Neural progenitor cell (in vitro differentiated cells): ENCODE measurements at regions not wholly inside any gene's neighbourhood (a gene's known extent, or its start where the extent isn't known, plus 50 kb on each side); places are given as distances from the start of the nearest gene placed in this dataset.
"Not testable (repeated sequence)": the region's sequence is repeated elsewhere in the genome, so short reads cannot be mapped to it uniquely, and the experiment has no call there.

Experiments used
- DNase-seq: peaks from one replicate; pipeline ENCODE4 v3.0.0-alpha.2; 2016; ENCODE audit warnings: low spot score
- H2AFZ ChIP-seq: fragments of 200-600 bp; sonication (generic); replicated peaks from 2 replicates; pipeline ENCODE4 v1.6.1; 2016; ENCODE audit warnings: antibody characterized with exemption
- H3F3A ChIP-seq: fragments of 200-600 bp; sonication (generic); 2 replicates; pipeline ENCODE4 v1.6.1; 2016; ENCODE audit warnings: antibody characterized with exemption, low read depth
- H3K27ac ChIP-seq: fragments of 200-600 bp; sonication (generic); 2 replicates; pipeline ENCODE4 v1.5.1; 2016; ENCODE audit warnings: mild to moderate bottlenecking
- H3K27me3 ChIP-seq: fragments of 200-600 bp; sonication (generic); 2 replicates; pipeline ENCODE4 v1.6.1; 2016; ENCODE audit warnings: mild to moderate bottlenecking, moderate library complexity
- H3K36me3 ChIP-seq: fragments of 200-600 bp; sonication (generic); 2 replicates; pipeline ENCODE4 v1.5.1; 2016
- H3K4me1 ChIP-seq: fragments of 200-600 bp; sonication (generic); 2 replicates; pipeline ENCODE4 v1.6.1; 2016; ENCODE audit warnings: mixed run types
- H3K4me2 ChIP-seq: fragments of 200-600 bp; sonication (generic); 2 replicates; pipeline ENCODE4 v1.6.1; 2016
- H3K4me3 ChIP-seq: fragments of 200-600 bp; sonication (generic); 2 replicates; pipeline ENCODE4 v1.5.1; 2016
- H3K79me2 ChIP-seq: fragments of 200-600 bp; sonication (generic); 2 replicates; pipeline ENCODE4 v1.6.1; 2016; ENCODE audit warnings: low read depth
- H3K9ac ChIP-seq: fragments of 200-600 bp; sonication (generic); 2 replicates; pipeline ENCODE4 v1.6.1; 2016
- H3K9me3 ChIP-seq: fragments of 200-600 bp; sonication (generic); 2 replicates; pipeline ENCODE4 v1.5.1; 2016; ENCODE audit warnings: low read depth
- H4K20me1 ChIP-seq: fragments of 200-600 bp; sonication (generic); 2 replicates; pipeline ENCODE4 v1.6.1; 2016; ENCODE audit warnings: low read depth
- H3K27ac Mint-ChIP-seq: 3 replicates; pipeline ENCODE4 v1.8.0; 2021; ENCODE audit warnings: mixed read lengths
- H3K27me3 Mint-ChIP-seq: 2 replicates; pipeline ENCODE4 v1.8.0; 2022; ENCODE audit warnings: low read depth, mild to moderate bottlenecking, inconsistent platforms, moderate library complexity, mixed read lengths; ENCODE audit not compliant: insufficient read depth
- H3K36me3 Mint-ChIP-seq: 3 replicates; pipeline ENCODE4 v1.8.0; 2021; ENCODE audit warnings: mixed read lengths
- H3K4me1 Mint-ChIP-seq: 3 replicates; pipeline ENCODE4 v1.8.0; 2021; ENCODE audit warnings: mixed read lengths
- H3K4me3 Mint-ChIP-seq: 3 replicates; pipeline ENCODE4 v1.8.0; 2021; ENCODE audit warnings: mild to moderate bottlenecking, moderate library complexity, mixed read lengths
- H3K9me3 Mint-ChIP-seq: 3 replicates; pipeline ENCODE4 v1.8.0; 2020; ENCODE audit warnings: mixed read lengths
- EZH2 ChIP-seq: fragments of 200-600 bp; sonication (generic); IDR thresholded peaks from 2 replicates; pipeline ENCODE4 v1.6.1; 2017; ENCODE audit warnings: antibody characterized with exemption, mild to moderate bottlenecking, moderate library complexity
- EZH2phosphoT487 ChIP-seq: fragments of 200-600 bp; sonication (generic); IDR thresholded peaks from 2 replicates; pipeline ENCODE4 v1.6.1; 2017; ENCODE audit warnings: antibody characterized with exemption
- TF ChIP-seq, protein P1 (sequence below): fragments of 200-600 bp; sonication (generic); IDR thresholded peaks from 2 replicates; pipeline ENCODE4 v1.5.1; 2017; ENCODE audit warnings: antibody characterized with exemption, mild to moderate bottlenecking

DNA sequence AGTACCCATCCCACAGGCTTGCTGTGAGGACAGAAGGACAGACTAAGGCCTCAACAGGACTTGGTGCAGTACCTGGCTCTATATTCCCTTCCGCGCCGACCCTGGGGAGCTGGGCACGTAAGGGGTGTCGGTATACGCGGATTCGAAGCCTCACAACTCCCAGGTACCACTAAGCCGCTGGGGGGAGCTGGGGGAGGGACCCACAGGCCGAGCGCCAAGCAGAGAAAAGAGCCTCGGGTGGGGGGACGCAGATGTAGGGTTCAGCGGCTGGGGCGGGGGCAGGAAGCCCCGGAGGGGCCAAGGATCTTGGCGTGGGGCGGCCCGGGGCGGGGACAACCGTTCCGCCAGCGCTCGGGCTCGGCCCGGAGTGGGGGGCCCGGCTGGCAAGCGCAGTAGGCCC, 126.4 kb upstream of the ZNF746 start:
- H3K9me3 ChIP-seq = no peaks in the 10 kb centered on the region
- peak; percentile 50 for DNase-seq
- no peak overlapping the region for H3K27ac ChIP-seq
- H3K27me3 ChIP-seq = peaks cover 20% of the 10 kb centered on the region
- no peaks in the 10 kb centered on the region for H3K4me1 ChIP-seq
- no peak for TF ChIP-seq EZH2phosphoT487
- TF ChIP-seq, protein P1, sequence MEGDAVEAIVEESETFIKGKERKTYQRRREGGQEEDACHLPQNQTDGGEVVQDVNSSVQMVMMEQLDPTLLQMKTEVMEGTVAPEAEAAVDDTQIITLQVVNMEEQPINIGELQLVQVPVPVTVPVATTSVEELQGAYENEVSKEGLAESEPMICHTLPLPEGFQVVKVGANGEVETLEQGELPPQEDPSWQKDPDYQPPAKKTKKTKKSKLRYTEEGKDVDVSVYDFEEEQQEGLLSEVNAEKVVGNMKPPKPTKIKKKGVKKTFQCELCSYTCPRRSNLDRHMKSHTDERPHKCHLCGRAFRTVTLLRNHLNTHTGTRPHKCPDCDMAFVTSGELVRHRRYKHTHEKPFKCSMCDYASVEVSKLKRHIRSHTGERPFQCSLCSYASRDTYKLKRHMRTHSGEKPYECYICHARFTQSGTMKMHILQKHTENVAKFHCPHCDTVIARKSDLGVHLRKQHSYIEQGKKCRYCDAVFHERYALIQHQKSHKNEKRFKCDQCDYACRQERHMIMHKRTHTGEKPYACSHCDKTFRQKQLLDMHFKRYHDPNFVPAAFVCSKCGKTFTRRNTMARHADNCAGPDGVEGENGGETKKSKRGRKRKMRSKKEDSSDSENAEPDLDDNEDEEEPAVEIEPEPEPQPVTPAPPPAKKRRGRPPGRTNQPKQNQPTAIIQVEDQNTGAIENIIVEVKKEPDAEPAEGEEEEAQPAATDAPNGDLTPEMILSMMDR = no peak
- no peak for TF ChIP-seq EZH2
- H3K79me2 ChIP-seq = peaks cover 29% of the 10 kb centered on the region
- H2AFZ ChIP-seq = peak overlapping the region; percentile 87
- H3K36me3 Mint-ChIP-seq = peaks cover 14% of the 10 kb centered on the region
- H3K36me3 ChIP-seq = no peaks in the 10 kb centered on the region
- no peaks in the 10 kb centered on the region for H3F3A ChIP-seq
- H3K27me3 Mint-ChIP-seq = peaks cover 4% of the 10 kb centered on the region
- peak overlapping the region; percentile 96 for H3K4me3 ChIP-seq
- H3K4me2 ChIP-seq = peak overlapping the region; percentile 84
- peaks cover 21% of the 10 kb centered on the region for H3K4me1 Mint-ChIP-seq
- H4K20me1 ChIP-seq = peaks cover 32% of the 10 kb centered on the region
- peak overlapping the region; percentile 69 for H3K27ac Mint-ChIP-seq
- H3K9ac ChIP-seq = peak overlapping the region; percentile 88
- H3K4me3 Mint-ChIP-seq = peak overlapping the region; percentile 98
- no peaks in the 10 kb centered on the region for H3K9me3 Mint-ChIP-seq

DNA sequence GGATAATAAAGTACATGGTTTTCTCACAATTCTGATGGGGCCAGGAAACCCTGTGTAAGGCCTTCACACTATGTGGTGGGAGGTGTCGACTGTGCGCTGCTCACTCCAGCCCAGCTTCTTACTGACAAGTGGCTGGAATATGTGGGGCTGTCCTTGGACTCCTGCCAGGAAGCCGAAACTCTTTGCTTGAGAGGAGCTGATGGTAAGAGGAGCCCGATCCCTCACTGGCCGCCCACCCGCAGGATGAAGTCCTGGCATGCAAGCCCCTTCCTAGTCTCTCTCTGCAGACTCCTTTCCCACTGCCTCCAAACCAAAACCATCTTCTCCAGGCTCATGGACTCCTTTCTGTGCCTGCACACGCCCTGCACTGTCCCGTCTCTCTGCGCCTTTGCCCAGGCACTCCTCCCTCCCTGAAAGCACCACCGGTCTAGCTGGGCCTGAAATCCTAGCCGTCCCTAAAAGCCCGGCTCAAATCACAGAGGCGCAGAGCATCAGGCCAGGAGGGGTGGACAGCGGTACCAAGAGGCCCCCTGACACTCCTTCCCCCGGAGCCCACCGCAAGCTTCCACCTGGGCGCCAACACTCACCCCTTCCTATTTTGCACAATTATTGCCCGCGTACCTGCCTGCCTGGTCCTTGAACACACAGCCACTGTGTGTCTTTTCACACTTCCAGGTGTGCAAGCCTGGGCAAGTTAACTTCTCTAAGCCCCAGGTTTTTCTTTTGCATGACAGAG, 125.8 kb upstream of the ZNF746 start:
- H3K9ac ChIP-seq = peak overlapping the region; percentile 88
- not testable (repeated sequence) for H3K27me3 Mint-ChIP-seq, H3K27ac ChIP-seq, H3F3A ChIP-seq, H2AFZ ChIP-seq, H3K9me3 Mint-ChIP-seq, H3K4me1 ChIP-seq, H3K9me3 ChIP-seq, DNase-seq, H3K36me3 ChIP-seq
- peaks cover 32% of the 10 kb centered on the region for H4K20me1 ChIP-seq
- Mint-ChIP-seq H3K4me1 (peaks cover 21% of the 10 kb centered on the region), H3K27ac (peak overlapping the region; percentile 69), H3K4me3 (peak overlapping the region; percentile 98), H3K36me3 (peaks cover 17% of the 10 kb centered on the region)
- H3K4me2 ChIP-seq = peak overlapping the region; percentile 84
- peak overlapping the region; percentile 96 for H3K4me3 ChIP-seq
- H3K79me2 ChIP-seq = peaks cover 29% of the 10 kb centered on the region
- peaks cover 15% of the 10 kb centered on the region for H3K27me3 ChIP-seq

- TF ChIP-seq EZH2phosphoT487 (no peak), EZH2 (no peak)
- TF ChIP-seq, protein P1 = no peak
- H3K4me1 Mint-ChIP-seq = peaks cover 21% of the 10 kb centered on the region
- H3K9me3 Mint-ChIP-seq = no peaks in the 10 kb centered on the region
- H3K4me3 Mint-ChIP-seq = peak overlapping the region; percentile 98
- Histone ChIP-seq H3K79me2 (peaks cover 29% of the 10 kb centered on the region), H3K27ac (no peak overlapping the region), H3F3A (no peaks in the 10 kb centered on the region), H3K4me1 (no peaks in the 10 kb centered on the region), H3K36me3 (no peaks in the 10 kb centered on the region), H3K27me3 (peaks cover 8% of the 10 kb centered on the region), H3K9ac (no peak overlapping the region), H3K4me2 (peak overlapping the region; percentile 84), H3K4me3 (no peak overlapping the region), H3K9me3 (no peaks in the 10 kb centered on the region), H2AFZ (no peak overlapping the region), H4K20me1 (peaks cover 32% of the 10 kb centered on the region)
- no peak overlapping the region for H3K27ac Mint-ChIP-seq
- DNase-seq = no peak
- peaks cover 22% of the 10 kb centered on the region for H3K36me3 Mint-ChIP-seq
- no peaks in the 10 kb centered on the region for H3K27me3 Mint-ChIP-seq
Measured at GRCh38 chr7:149622444-149623210, 125.0 kb upstream of the ZNF746 start.

- H3K4me3 Mint-ChIP-seq = peak overlapping the region; percentile 31
Measured at GRCh38 chr7:149621776-149622175, 124.2 kb upstream of the ZNF746 start.

More at GRCh38 chr7:149621776-149622175, 124.2 kb upstream of the ZNF746 start:
- TF ChIP-seq EZH2 = no peak
- TF ChIP-seq, protein P1 = no peak
- TF ChIP-seq EZH2phosphoT487 = no peak
- Histone ChIP-seq H3K79me2 (peaks cover 29% of the 10 kb centered on the region), H3K36me3 (no peaks in the 10 kb centered on the region), H3K4me3 (no peak overlapping the region), H3K4me2 (no peak overlapping the region), H3K27me3 (peaks cover 8% of the 10 kb centered on the region), H3K4me1 (no peaks in the 10 kb centered on the region), H3K9me3 (no peaks in the 10 kb centered on the region), H3K27ac (no peak overlapping the region), H3K9ac (no peak overlapping the region), H4K20me1 (peaks cover 36% of the 10 kb centered on the region), H3F3A (no peaks in the 10 kb centered on the region), H2AFZ (no peak overlapping the region)
- DNase-seq = no peak
- peaks cover 28% of the 10 kb centered on the region for H3K36me3 Mint-ChIP-seq
- no peaks in the 10 kb centered on the region for H3K27me3 Mint-ChIP-seq
- H3K9me3 Mint-ChIP-seq = no peaks in the 10 kb centered on the region
- no peak overlapping the region for H3K27ac Mint-ChIP-seq
- peaks cover 21% of the 10 kb centered on the region for H3K4me1 Mint-ChIP-seq
